Stimulated activated naive B cell treated with anti-CD40 and anti-IgM and Interleukin-4, amounts not matched to agents 10 μg/mL and 1 μg/mL and 100 μg/mL, for 72 hours (primary cell): ENCODE measurements at regions not wholly inside any gene's neighbourhood (a gene's known extent, or its start where the extent isn't known, plus 50 kb on each side); places are given as distances from the start of the nearest gene placed in this dataset.
"Not testable (repeated sequence)": the region's sequence is repeated elsewhere in the genome, so short reads cannot be mapped to it uniquely, and the experiment has no call there.

Experiments
- ATAC-seq, 2 donors: fragments of 150-1000 bp; cut with Tn5 transposase; replicated peaks; 2 replicates each; pipeline ENCODE4 v1.10.0; 2021; ENCODE audit warnings: moderate library complexity in 1 of 2
- DNase-seq: peaks from one replicate; pipeline ENCODE4 v3.0.0; 2021
- H3K27ac Mint-ChIP-seq: one replicate; pipeline ENCODE4 v1.8.0; 2022; ENCODE audit warnings: mild to moderate bottlenecking, mixed read lengths
- H3K27me3 Mint-ChIP-seq, 2 donors: one replicate each; pipeline ENCODE4 v1.8.0; 2022; ENCODE audit warnings: mixed read lengths in 2 of 2
- H3K36me3 Mint-ChIP-seq, 2 donors: one replicate each; pipeline ENCODE4 v1.8.0; 2022; ENCODE audit warnings: mixed read lengths in 2 of 2, mild to moderate bottlenecking in 1 of 2
- H3K4me1 Mint-ChIP-seq, 2 donors: one replicate each; pipeline ENCODE4 v1.8.0; 2022; ENCODE audit warnings: mixed read lengths in 2 of 2, mild to moderate bottlenecking in 1 of 2
- H3K4me3 Mint-ChIP-seq, 2 donors: one replicate each; pipeline ENCODE4 v1.8.0; 2022; ENCODE audit warnings: mild to moderate bottlenecking in 2 of 2, mixed read lengths in 2 of 2, moderate library complexity in 1 of 2
- H3K9me3 Mint-ChIP-seq, 2 donors: one replicate each; pipeline ENCODE4 v1.8.0; 2022; ENCODE audit warnings: mixed read lengths in 2 of 2, mild to moderate bottlenecking in 1 of 2

DNA sequence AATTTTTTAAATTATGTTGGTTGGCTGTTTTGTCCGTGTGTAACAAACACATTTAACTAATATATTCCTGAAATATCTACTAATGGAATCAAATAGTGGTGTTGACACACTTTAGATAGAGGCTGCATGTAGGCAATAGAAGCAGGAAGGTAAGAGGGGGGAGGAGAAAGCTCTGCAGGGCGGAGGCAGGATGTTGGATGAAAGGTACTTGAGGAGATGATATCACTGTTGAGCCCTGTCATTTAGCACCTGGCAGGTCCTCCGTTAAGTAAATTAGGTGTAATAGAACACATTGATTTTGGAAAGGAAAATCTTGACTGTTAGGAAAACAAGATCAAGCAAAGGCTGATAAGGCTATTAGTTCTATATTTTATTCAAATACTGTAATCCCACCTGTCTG lies 618.7 kb downstream of the PKHD1 start:
- ATAC-seq (no peak), DNase-seq (no peak)
- Mint-ChIP-seq H3K27ac (no peak overlapping the region), H3K9me3 (peaks cover 0 to 5% of the 10 kb centered on the region in 2 donors), H3K36me3 (no peaks in the 10 kb centered on the region), H3K4me1 (no peaks in the 10 kb centered on the region), H3K27me3 (no peaks in the 10 kb centered on the region), H3K4me3 (no peak overlapping the region)

DNA sequence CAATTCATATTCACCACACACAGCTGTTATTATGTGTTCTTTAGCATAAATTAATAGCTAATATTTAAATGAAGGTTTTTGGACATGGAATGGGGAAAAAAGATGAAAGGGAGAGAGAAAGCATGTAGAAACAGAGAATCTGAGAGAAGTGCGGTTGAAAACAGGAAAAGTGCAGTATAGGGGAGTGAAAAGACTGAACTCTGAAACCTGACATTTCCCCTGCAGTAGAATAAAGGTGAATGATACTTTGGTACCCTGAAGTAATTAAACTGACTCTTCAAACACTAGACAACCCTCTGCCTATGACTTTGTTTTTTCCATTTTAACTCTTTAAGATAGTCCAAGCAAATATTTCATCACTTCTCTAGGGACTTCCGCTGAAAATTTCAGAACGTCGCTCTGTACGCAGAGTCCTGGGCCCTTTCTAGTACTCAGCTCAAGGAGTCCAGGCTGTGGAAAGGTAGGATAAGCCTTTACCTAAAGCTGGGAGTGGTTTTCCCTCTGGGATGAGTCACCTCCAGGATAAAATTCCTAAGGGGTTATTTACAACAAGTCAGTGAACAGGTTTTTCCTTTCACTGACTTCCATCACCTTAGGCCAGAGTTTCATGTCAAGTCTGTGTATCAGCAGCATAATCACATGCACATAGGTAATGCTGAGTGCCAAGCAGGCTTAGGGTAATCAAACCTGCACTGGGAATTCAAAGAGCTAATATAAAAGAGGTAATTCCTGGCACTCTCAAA lies 614.5 kb downstream of the PKHD1 start:
- no peak overlapping the region for H3K4me3 Mint-ChIP-seq
- H3K27me3 Mint-ChIP-seq: no peaks in the 10 kb centered on the region
- H3K27ac Mint-ChIP-seq: no peak overlapping the region
- ATAC-seq (no peak), DNase-seq (no peak)
- H3K9me3 Mint-ChIP-seq: peaks cover 1 to 3% of the 10 kb centered on the region in 2 donors
- H3K4me1 Mint-ChIP-seq: no peaks in the 10 kb centered on the region
- no peaks in the 10 kb centered on the region for H3K36me3 Mint-ChIP-seq

DNA sequence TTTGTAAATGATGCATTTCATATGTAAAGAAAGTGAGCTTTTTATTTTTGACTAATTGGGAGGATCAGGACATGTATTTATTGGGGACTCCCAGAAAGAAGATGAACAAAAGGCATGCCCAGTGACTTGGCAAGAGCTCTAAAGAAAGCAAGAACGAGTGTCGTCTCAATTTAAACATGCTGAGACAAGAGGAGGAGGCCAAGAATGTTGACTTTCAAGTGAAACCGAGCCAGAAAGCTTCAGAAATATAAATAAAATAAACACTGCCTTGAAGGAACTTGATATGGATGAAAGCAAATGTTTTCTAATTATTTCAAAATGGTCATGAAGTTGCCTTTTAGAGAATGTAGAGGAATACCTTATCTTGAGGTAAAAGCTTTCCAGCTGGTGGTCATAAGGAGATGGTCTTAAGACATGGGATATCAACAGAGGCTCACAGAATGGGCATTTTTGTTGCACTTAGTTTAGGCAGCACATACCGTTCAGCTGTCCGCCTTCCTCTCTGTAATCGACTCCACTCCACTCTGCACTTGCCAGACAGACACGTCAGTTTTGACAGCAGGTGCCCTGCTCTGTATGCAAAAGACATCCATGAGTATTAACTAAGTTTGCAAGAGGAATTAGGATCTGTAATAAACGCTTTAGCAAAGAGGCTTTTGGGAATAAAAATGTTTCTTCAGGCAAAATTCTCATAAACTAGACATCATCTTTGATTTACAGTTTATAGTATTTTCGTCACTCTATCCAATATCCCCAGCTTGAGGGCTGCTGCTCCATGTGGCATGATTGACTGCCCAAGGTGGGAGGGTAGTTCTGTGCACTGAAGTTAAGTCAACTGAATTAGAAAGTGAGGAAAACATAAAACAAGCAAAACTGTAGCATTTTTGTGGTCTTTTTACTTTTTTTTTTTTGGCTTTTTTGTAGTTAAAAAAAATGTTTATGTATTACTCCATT lies 613.1 kb downstream of the PKHD1 start:
- no peaks in the 10 kb centered on the region for H3K4me1 Mint-ChIP-seq
- peaks cover 3 to 8% of the 10 kb centered on the region in 2 donors for H3K9me3 Mint-ChIP-seq
- H3K4me3 Mint-ChIP-seq: no peak overlapping the region
- ATAC-seq (no peak), DNase-seq (no peak)
- H3K36me3 Mint-ChIP-seq: no peaks in the 10 kb centered on the region
- H3K27ac Mint-ChIP-seq: no peak overlapping the region
- no peaks in the 10 kb centered on the region for H3K27me3 Mint-ChIP-seq

DNA sequence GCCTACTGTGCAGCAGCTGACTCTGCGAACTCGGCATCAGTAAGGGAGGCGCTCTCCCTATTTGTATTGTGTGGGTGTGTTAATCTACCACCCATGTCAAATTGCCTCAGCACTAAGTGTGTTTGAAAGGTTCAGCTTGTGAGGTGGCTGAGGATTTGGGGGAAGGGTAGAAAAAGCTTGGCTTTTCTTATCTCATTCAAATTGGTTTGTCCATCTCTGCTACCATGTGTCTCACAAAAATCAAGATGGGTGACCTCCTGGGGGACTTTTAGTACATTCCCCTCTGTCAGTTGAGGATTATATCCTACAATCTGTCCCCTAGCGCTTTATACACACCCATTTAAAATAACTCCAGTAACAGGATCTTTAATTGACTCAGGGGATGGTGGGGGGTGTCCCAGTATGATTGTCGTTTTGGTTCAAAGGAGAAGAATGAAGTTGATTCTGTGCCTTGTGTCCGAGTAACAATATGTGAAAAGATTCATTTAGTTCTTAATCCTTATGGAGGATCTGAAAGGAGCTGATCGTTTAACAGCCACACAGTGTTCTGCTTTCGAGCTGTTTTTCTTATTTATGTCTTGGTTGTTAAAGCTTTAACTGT lies 609.6 kb downstream of the PKHD1 start:
- H3K9me3 Mint-ChIP-seq: peaks cover 2 to 8% of the 10 kb centered on the region in 2 donors

DNA sequence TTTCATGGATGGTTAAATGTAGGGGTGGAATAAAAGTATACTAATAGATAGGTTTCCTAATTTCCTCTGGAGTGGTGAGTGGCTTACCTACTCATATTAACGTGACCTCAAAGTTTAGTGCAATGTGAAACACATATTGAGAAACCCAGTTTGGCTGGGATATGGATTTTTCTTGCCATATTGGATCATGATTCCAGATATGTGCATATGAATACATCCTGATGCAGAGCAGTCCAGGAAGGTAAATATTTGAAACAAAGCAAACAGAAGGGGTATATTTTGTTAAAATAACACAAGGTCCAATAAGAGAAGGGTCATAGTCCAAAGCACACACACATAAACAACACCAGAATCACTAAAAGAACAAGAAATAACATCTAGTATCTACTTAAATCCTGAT lies 608.1 kb downstream of the PKHD1 start:
- no peak overlapping the region for H3K4me3 Mint-ChIP-seq
- no peaks in the 10 kb centered on the region for H3K36me3 Mint-ChIP-seq
- ATAC-seq (no peak), DNase-seq (no peak)
- no peaks in the 10 kb centered on the region for H3K4me1 Mint-ChIP-seq
- H3K27me3 Mint-ChIP-seq: no peaks in the 10 kb centered on the region
- H3K9me3 Mint-ChIP-seq: peaks cover 6 to 13% of the 10 kb centered on the region in 2 donors
- no peak overlapping the region for H3K27ac Mint-ChIP-seq

More for the DNA sequence above, 609.6 kb downstream of the PKHD1 start:
- H3K4me3 Mint-ChIP-seq: no peak overlapping the region
- no peak for ATAC-seq
- no peaks in the 10 kb centered on the region for H3K4me1 Mint-ChIP-seq
- no peaks in the 10 kb centered on the region for H3K27me3 Mint-ChIP-seq
- no peak overlapping the region for H3K27ac Mint-ChIP-seq
- H3K36me3 Mint-ChIP-seq: no peaks in the 10 kb centered on the region
- no peak for DNase-seq

DNA sequence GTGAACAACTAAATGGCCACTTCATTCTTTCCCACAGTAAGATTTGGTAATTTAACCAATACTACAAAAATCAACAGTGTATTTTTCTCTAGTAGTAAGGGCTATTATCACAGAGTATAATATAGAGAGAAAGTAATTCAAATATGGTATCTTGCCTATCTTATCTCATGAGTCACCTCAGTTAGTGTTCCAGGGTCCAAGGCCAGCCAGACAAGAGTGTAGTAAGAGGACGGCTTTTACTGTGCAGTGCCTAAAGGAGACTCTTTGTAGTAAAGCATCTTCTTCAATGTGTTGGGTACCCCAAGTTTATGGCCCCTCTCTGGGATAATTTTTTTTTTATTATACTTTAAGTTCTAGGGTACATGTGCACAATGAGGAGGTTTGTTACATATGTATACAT lies 607.4 kb downstream of the PKHD1 start:
- DNase-seq: no peak
- H3K9me3 Mint-ChIP-seq: peaks cover 6 to 13% of the 10 kb centered on the region in 2 donors
- H3K27ac Mint-ChIP-seq: no peak overlapping the region
- no peaks in the 10 kb centered on the region for H3K27me3 Mint-ChIP-seq
- H3K36me3 Mint-ChIP-seq: no peaks in the 10 kb centered on the region
- ATAC-seq: no peak
- H3K4me1 Mint-ChIP-seq: no peaks in the 10 kb centered on the region
- no peak overlapping the region for H3K4me3 Mint-ChIP-seq

DNA sequence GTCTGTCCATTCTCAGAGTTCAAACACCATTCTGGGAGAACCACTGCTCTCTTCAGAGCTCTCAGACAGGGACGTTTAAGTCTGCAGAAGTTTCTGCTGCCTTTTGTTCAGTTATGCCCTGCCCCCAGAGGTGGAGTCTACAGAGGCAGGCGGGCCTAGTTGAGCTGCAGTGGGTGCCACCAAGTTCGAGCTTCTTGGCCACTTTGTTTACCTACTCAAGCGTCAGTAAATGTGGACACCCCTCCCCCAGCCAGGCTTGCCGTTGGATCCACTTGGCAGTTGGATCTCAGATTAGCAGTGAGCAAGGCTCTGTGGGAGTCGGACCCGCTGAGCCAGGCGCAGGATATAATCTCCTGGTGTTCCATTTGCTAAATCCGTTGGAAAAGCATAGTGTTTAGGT lies 601.5 kb downstream of the PKHD1 start:
- not testable (repeated sequence) for H3K4me3 Mint-ChIP-seq, H3K27ac Mint-ChIP-seq, H3K4me1 Mint-ChIP-seq, H3K27me3 Mint-ChIP-seq, ATAC-seq, DNase-seq, H3K36me3 Mint-ChIP-seq, H3K9me3 Mint-ChIP-seq

DNA sequence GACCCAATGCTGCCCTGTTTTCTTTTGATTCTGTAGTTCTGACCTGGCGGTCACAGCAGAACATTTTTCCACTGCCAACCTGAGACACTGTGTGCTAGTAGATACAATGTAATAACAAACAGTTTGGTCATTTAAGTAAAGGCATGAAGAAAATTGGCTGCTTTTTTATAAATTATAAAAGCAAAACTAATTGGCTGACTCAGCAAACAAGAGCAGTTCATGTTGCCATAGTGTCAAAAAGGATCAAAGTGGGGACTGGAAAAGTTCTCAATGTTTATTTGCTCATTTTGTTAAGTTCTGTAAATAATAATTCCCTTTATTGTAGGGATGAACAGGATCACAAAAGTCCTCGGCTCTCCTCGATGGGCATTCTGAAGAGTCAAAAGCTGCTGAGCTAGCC lies 599.5 kb downstream of the PKHD1 start:
- DNase-seq (no peak), ATAC-seq (no peak)
- Mint-ChIP-seq H3K4me3 (no peak overlapping the region), H3K27me3 (no peaks in the 10 kb centered on the region), H3K27ac (no peak overlapping the region), H3K4me1 (no peaks in the 10 kb centered on the region), H3K36me3 (no peaks in the 10 kb centered on the region), H3K9me3 (peaks cover 4% of the 10 kb centered on the region in 2 donors)

DNA sequence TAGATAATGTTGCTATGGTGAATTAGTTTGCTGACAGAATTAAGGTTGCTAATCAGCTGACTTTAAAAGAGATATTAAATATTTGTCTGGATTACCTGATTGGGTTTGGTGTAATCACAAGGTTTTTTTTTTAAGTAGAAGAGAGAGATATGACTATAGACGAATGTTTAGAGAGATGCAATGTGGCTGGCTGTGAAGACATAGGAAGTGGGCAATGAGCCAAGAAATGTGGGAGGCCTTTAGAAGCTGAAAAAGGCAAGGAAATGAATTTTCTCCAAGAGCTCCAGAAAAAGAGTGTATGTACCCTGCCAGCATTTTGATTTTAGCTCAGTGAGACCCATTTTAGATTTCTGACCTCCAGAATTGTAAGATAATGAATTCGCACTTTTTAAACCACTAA lies 598.3 kb downstream of the PKHD1 start:
- Mint-ChIP-seq H3K27me3 (no peaks in the 10 kb centered on the region), H3K4me1 (no peaks in the 10 kb centered on the region), H3K27ac (no peak overlapping the region), H3K9me3 (no peaks in the 10 kb centered on the region), H3K4me3 (no peak overlapping the region), H3K36me3 (no peaks in the 10 kb centered on the region)
- DNase-seq (no peak), ATAC-seq (no peak)

DNA sequence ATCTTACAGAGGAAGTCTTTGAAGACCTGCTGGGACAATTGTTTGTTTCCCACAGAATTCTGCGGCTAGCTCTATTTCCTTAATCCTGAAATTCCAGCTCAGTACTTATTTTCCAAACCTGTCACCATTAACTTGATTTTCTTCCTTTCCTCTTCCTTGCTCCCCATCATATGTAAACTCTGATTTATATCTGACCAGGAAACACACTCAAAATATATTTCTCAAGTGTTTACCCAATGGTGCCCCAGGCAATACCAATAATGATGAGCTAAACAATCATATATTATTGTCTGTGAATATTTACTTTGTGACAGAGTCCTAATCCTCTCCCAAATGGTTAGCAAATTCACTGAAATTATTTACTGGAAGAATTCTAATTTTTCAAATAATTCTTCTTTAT lies 597.3 kb downstream of the PKHD1 start:
- no peaks in the 10 kb centered on the region for H3K4me1 Mint-ChIP-seq
- no peak overlapping the region for H3K4me3 Mint-ChIP-seq
- no peaks in the 10 kb centered on the region for H3K9me3 Mint-ChIP-seq
- ATAC-seq (no peak), DNase-seq (no peak)
- H3K27ac Mint-ChIP-seq: no peak overlapping the region
- no peaks in the 10 kb centered on the region for H3K27me3 Mint-ChIP-seq
- H3K36me3 Mint-ChIP-seq: no peaks in the 10 kb centered on the region

DNA sequence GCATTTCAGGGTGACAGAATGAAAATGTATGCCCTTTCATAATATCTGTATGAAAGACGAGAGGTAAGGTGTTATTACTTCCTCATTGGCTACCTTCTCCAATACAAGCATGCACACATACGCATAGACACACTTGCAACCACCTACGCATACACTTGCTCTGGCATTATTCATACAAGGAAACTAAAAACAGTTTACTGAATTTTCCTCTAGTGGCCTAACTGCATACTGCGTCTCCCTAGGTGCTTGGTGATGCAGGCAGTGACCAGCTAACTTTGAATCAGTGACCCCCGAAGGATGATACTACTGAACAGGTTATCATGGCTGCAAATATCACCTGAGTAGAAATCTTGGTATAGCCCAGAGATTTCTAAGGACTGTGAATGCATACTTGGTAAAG lies 593.1 kb downstream of the PKHD1 start:
- no peaks in the 10 kb centered on the region for H3K4me1 Mint-ChIP-seq

DNA sequence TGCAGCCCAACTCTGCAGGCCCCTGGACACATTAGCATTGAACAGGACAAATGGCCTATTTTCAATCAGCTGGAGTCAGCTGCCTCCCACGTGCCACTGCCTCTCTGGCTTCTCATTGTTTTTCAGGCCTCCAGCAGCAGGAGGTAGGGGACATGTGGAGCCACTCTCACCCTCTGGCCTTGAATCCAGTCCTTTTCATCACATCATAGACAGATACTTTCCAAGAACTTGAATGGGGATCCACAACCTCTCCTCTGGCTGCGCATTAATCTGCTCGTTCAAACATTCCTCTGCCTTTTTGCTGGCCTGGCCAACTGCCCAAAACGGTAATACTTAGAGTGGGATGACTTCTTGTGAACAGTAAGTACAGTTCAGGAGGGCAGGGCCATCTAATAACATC lies 592.3 kb downstream of the PKHD1 start:
- no peak overlapping the region for H3K4me3 Mint-ChIP-seq
- no peaks in the 10 kb centered on the region for H3K4me1 Mint-ChIP-seq
- DNase-seq: no peak
- no peak overlapping the region for H3K27ac Mint-ChIP-seq
- H3K27me3 Mint-ChIP-seq: no peaks in the 10 kb centered on the region
- ATAC-seq: no peak
- no peaks in the 10 kb centered on the region for H3K9me3 Mint-ChIP-seq
- no peaks in the 10 kb centered on the region for H3K36me3 Mint-ChIP-seq

More for the DNA sequence above, 593.1 kb downstream of the PKHD1 start:
- H3K36me3 Mint-ChIP-seq: no peaks in the 10 kb centered on the region
- H3K27ac Mint-ChIP-seq: no peak overlapping the region
- H3K27me3 Mint-ChIP-seq: no peaks in the 10 kb centered on the region
- DNase-seq (no peak), ATAC-seq (no peak)
- no peaks in the 10 kb centered on the region for H3K9me3 Mint-ChIP-seq
- H3K4me3 Mint-ChIP-seq: no peak overlapping the region

DNA sequence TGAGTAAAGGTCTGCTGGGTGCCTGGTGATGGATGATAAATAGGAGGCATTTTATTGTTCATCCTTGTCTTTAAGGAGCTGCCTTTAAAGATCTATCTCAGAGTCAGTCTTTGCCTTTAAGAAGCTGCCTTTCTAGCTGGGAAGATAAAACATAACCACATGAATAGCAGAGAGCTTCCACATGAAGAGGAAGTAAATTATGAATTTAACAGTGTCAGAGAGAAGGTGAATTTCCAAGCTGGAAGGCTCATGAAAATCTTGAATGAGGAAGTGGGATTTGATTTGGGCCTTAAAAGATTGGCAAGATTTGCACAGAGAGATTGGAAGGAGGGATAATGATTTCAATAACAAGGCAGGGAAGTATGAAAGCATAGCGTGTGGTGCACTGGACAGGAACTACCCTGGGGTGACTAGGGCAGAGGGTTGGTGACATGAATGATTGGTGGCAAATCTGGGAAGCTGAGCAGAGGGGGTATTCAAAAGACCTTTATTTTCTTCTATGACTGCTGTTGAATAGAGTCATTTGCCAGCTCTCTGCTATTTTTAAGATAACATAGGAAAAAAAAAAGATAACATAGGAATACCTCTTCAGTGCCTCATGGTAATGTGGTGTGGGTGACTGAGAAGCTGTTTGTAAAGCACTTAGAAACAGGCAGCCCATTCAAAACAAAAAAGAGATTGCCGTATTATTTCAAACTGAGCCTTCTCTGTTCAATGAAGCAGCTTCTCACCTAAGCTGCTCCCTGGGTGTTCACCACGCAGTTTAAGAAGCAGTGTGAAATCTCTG lies 591.6 kb downstream of the PKHD1 start:
- Mint-ChIP-seq H3K27me3 (no peaks in the 10 kb centered on the region), H3K9me3 (no peaks in the 10 kb centered on the region), H3K27ac (no peak overlapping the region), H3K4me3 (no peak overlapping the region), H3K36me3 (no peaks in the 10 kb centered on the region), H3K4me1 (no peaks in the 10 kb centered on the region)
- ATAC-seq: no peak
- DNase-seq: no peak

DNA sequence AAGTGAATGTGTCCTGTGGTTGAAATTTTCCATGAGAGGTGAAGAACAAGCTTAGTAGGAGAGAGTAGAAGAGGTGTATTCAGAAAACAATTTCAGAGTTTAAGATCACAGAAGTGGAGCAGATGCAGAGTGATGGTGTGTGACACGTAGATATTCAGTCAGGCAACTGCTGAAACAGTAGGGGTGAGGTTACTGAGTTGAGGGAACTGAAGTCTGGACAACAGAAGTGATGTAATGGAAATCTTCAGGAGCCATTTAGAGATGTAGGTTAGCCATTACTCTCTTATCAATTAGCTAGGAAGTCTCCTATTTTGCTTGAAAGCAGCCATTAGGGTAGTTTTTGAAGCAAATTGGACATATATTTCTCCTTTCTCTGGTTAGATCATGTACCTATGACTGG lies 584.4 kb downstream of the PKHD1 start:
- H3K27ac Mint-ChIP-seq: no peak overlapping the region
- DNase-seq (no peak), ATAC-seq (no peak)
- H3K9me3 Mint-ChIP-seq: peaks cover 4% of the 10 kb centered on the region in 2 donors
- H3K27me3 Mint-ChIP-seq: no peaks in the 10 kb centered on the region
- no peaks in the 10 kb centered on the region for H3K4me1 Mint-ChIP-seq
- no peaks in the 10 kb centered on the region for H3K36me3 Mint-ChIP-seq
- H3K4me3 Mint-ChIP-seq: no peak overlapping the region
